CD4-positive, alpha-beta T cell (primary cell): ENCODE measurements at regions not wholly inside any gene's neighbourhood (a gene's known extent, or its start where the extent isn't known, plus 50 kb on each side); places are given as distances from the start of the nearest gene placed in this dataset.

Experiments used
- ATAC-seq: fragments of 200-7000 bp; cut with Tn5 transposase; one replicate; pipeline ENCODE4 v1.10.0; 2022; ENCODE audit warnings: mild to moderate bottlenecking; ENCODE audit not compliant: poor library complexity
- CTCF ChIA-PET: fragments of 350-600 bp; sonication (Branson Sonifier 250); formaldehyde crosslinking; loops from one replicate; lab custom pipeline; 2021; ENCODE audit warnings: antibody characterized with exemption, inconsistent platforms; lab: Charles Lee
- POLR2A ChIA-PET: fragments of 350-600 bp; sonication (Branson Sonifier 250); formaldehyde crosslinking; loops from one replicate; lab custom pipeline; 2021; ENCODE audit warnings: antibody characterized with exemption, inconsistent platforms; lab: Charles Lee
- DNase-seq, 14 experiments: peaks; one replicate each; pipeline ENCODE4 v3.0.0-alpha.2; 2013 to 2020; ENCODE audit warnings: mixed read lengths in 2 of 14
- H3K27ac ChIP-seq, 2 donors: one replicate each; pipeline versions ENCODE4 v1.5.1 to v1.7.0; 2013; ENCODE audit warnings: low read length in 2 of 2, low read depth in 1 of 2, mild to moderate bottlenecking in 1 of 2
- H3K27me3 ChIP-seq, 2 experiments: 1 replicate in 1 of 2; 2 replicates in 1 of 2; pipeline versions ENCODE4 v1.6.1 to v1.7.0; 2013; ENCODE audit warnings: low read length in 2 of 2, control low read depth in 1 of 2, mild to moderate bottlenecking in 1 of 2, moderate library complexity in 1 of 2; ENCODE audit not compliant: insufficient read depth in 2 of 2, control insufficient read depth in 1 of 2
- H3K36me3 ChIP-seq: one replicate; pipeline ENCODE4 v1.6.1; 2013; ENCODE audit warnings: low read length, control low read depth; ENCODE audit not compliant: insufficient read depth
- H3K4me1 ChIP-seq: one replicate; pipeline ENCODE4 v1.6.1; 2013; ENCODE audit warnings: low read length, control low read depth; ENCODE audit not compliant: insufficient read depth
- H3K4me3 ChIP-seq: one replicate; pipeline ENCODE4 v1.5.1; 2013; ENCODE audit warnings: mild to moderate bottlenecking, low read length, moderate library complexity
- H3K9me3 ChIP-seq, 2 experiments: 1 replicate in 1 of 2; 2 replicates in 1 of 2; pipeline versions ENCODE4 v1.6.1 to v1.7.0; 2013; ENCODE audit warnings: low read length in 2 of 2, mild to moderate bottlenecking in 2 of 2, control low read depth in 1 of 2, moderate library complexity in 1 of 2; ENCODE audit not compliant: control insufficient read depth in 1 of 2, insufficient read depth in 1 of 2
- H3K27ac Mint-ChIP-seq: one replicate; pipeline ENCODE4 v1.8.0; 2020; ENCODE audit warnings: mixed read lengths
- H3K27me3 Mint-ChIP-seq: one replicate; pipeline ENCODE4 v1.8.0; 2021; ENCODE audit warnings: mixed read lengths
- H3K36me3 Mint-ChIP-seq: one replicate; pipeline ENCODE4 v1.8.0; 2021; ENCODE audit warnings: low read depth, mixed read lengths
- H3K4me1 Mint-ChIP-seq: one replicate; pipeline ENCODE4 v1.8.0; 2021; ENCODE audit warnings: low read depth, mixed read lengths
- H3K4me3 Mint-ChIP-seq: one replicate; pipeline ENCODE4 v1.8.0; 2020; ENCODE audit warnings: mild to moderate bottlenecking, mixed read lengths
- H3K9me3 Mint-ChIP-seq: one replicate; pipeline ENCODE4 v1.8.0; 2020; ENCODE audit warnings: mixed read lengths
- intact Hi-C, 2 experiments: fragments of 100-400 bp; cut with DNase I in 1 of 2; cut with micrococcal nuclease in 1 of 2; formaldehyde crosslinking; loops; one replicate each; pipeline versions ENCODE4 v1.15.1 to v1.9.0; 2023 to 2025; cut with DNase I, micrococcal nuclease
- TF ChIP-seq, protein P1 (sequence below): fragments of 200-600 bp; IDR thresholded peaks from one replicate; pipeline ENCODE4 v1.8.0; 2022; ENCODE audit warnings: antibody characterized with exemption, mild to moderate bottlenecking

- ATAC-seq (no peak), DNase-seq (peak in 1 of 14 experiments; percentile 11)
- TF ChIP-seq, protein P1, sequence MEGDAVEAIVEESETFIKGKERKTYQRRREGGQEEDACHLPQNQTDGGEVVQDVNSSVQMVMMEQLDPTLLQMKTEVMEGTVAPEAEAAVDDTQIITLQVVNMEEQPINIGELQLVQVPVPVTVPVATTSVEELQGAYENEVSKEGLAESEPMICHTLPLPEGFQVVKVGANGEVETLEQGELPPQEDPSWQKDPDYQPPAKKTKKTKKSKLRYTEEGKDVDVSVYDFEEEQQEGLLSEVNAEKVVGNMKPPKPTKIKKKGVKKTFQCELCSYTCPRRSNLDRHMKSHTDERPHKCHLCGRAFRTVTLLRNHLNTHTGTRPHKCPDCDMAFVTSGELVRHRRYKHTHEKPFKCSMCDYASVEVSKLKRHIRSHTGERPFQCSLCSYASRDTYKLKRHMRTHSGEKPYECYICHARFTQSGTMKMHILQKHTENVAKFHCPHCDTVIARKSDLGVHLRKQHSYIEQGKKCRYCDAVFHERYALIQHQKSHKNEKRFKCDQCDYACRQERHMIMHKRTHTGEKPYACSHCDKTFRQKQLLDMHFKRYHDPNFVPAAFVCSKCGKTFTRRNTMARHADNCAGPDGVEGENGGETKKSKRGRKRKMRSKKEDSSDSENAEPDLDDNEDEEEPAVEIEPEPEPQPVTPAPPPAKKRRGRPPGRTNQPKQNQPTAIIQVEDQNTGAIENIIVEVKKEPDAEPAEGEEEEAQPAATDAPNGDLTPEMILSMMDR = no peak
- no peak overlapping the region for H3K4me3 Mint-ChIP-seq
- H3K27ac ChIP-seq = no peak overlapping the region
- H3K27ac Mint-ChIP-seq = no peak overlapping the region
- H3K27me3 ChIP-seq = no peaks in the 10 kb centered on the region
- POLR2A ChIA-PET = no interaction called here
- intact Hi-C loops = no loop called here
- H3K9me3 Mint-ChIP-seq = no peaks in the 10 kb centered on the region
- no peaks in the 10 kb centered on the region for H3K4me1 Mint-ChIP-seq
- no peaks in the 10 kb centered on the region for H3K27me3 Mint-ChIP-seq
- H3K4me1 ChIP-seq = no peaks in the 10 kb centered on the region
- H3K4me3 ChIP-seq = no peak overlapping the region
- no peaks in the 10 kb centered on the region for H3K36me3 ChIP-seq
- no peaks in the 10 kb centered on the region for H3K36me3 Mint-ChIP-seq
- no peaks in the 10 kb centered on the region for H3K9me3 ChIP-seq
- CTCF ChIA-PET = no interaction called here
Observed at GRCh38 chr10:78769526-78769925, 299.2 kb upstream of the ZMIZ1 start.

- Mint-ChIP-seq H3K36me3 (no peaks in the 10 kb centered on the region), H3K4me1 (no peaks in the 10 kb centered on the region), H3K4me3 (no peak overlapping the region), H3K27me3 (no peaks in the 10 kb centered on the region), H3K9me3 (no peaks in the 10 kb centered on the region), H3K27ac (no peak overlapping the region)
- POLR2A ChIA-PET = no interaction called here
- CTCF ChIA-PET = no interaction called here
- no peaks in the 10 kb centered on the region for H3K9me3 ChIP-seq
- H3K4me1 ChIP-seq = no peaks in the 10 kb centered on the region
- TF ChIP-seq, protein P1 = no peak
- no peaks in the 10 kb centered on the region for H3K27me3 ChIP-seq
- ATAC-seq = no peak
- H3K36me3 ChIP-seq = no peaks in the 10 kb centered on the region
- DNase-seq = peak in 1 of 14 experiments; percentile 11
- no peak overlapping the region for H3K27ac ChIP-seq
- no peak overlapping the region for H3K4me3 ChIP-seq
- intact Hi-C loops = no loop called here
Observed at GRCh38 chr10:78770167-78771090, 298.3 kb upstream of the ZMIZ1 start.

DNA sequence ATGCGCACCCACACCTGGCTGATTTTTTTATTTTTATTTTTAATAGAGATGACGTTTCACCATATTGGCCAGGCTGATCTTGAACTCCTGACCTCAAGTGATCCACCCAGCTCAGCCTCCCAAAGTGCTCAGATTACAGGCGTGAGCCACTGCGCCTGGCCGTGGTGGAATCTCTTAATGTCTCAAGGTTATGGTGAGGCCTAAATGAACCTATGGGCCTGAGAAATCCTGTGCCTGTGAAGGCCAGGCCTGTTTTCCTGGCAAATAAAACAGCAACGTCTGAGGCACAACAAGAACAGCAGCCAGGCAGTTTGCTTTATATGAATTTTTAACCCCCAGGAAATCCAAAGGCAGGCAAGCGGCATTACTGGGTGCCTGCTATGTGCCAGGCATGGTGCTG is 297.5 kb upstream of the ZMIZ1 start:
- Mint-ChIP-seq H3K36me3 (no peaks in the 10 kb centered on the region), H3K27me3 (no peaks in the 10 kb centered on the region), H3K9me3 (no peaks in the 10 kb centered on the region), H3K4me1 (no peaks in the 10 kb centered on the region), H3K4me3 (no peak overlapping the region), H3K27ac (no peak overlapping the region)
- Histone ChIP-seq H3K9me3 (no peaks in the 10 kb centered on the region), H3K4me3 (no peak overlapping the region), H3K27ac (no peak overlapping the region), H3K4me1 (no peaks in the 10 kb centered on the region), H3K27me3 (no peaks in the 10 kb centered on the region), H3K36me3 (no peaks in the 10 kb centered on the region)
- ChIA-PET CTCF (no interaction called here), POLR2A (no interaction called here)
- DNase-seq (no peak), ATAC-seq (no peak)
- intact Hi-C loops = no loop called here
- TF ChIP-seq, protein P1 = no peak
